Natural killer cell (primary cell): ENCODE measurements at regions not wholly inside any gene's neighbourhood (a gene's known extent, or its start where the extent isn't known, plus 50 kb on each side); places are given as distances from the start of the nearest gene placed in this dataset.

ENCODE experiments used
- ATAC-seq, 3 donors: fragments of 150-1000 bp in 2 of 3; fragments of 200-7000 bp in 1 of 3; cut with Tn5 transposase; 1 replicate in 1 of 3; 2 replicates in 2 of 3; pipeline ENCODE4 v1.10.0; 2021; ENCODE audit warnings: mild to moderate bottlenecking in 2 of 3, moderate library complexity in 2 of 3
- DNase-seq, 2 donors: peaks; one replicate each; pipeline versions ENCODE4 v3.0.0 to v3.0.0-alpha.2; 2013 to 2021; ENCODE audit warnings: mixed read lengths in 1 of 2
- H3K27ac ChIP-seq: one replicate; pipeline ENCODE4 v1.5.1; 2013; ENCODE audit warnings: mild to moderate bottlenecking, low read length
- H3K27me3 ChIP-seq: one replicate; pipeline ENCODE4 v1.6.1; 2013; ENCODE audit warnings: low read length; ENCODE audit not compliant: control insufficient read depth, insufficient read depth
- H3K36me3 ChIP-seq: one replicate; pipeline ENCODE4 v1.6.1; 2013; ENCODE audit warnings: low read length; ENCODE audit not compliant: control insufficient read depth, insufficient read depth
- H3K4me1 ChIP-seq: one replicate; pipeline ENCODE4 v1.6.1; 2013; ENCODE audit warnings: low read length; ENCODE audit not compliant: control insufficient read depth, insufficient read depth
- H3K4me3 ChIP-seq: one replicate; pipeline ENCODE4 v1.5.1; 2013; ENCODE audit warnings: low read length
- H3K9me3 ChIP-seq: one replicate; pipeline ENCODE4 v1.6.1; 2013; ENCODE audit warnings: low read length; ENCODE audit not compliant: control insufficient read depth, insufficient read depth
- H3K27ac Mint-ChIP-seq, 2 donors: one replicate each; pipeline ENCODE4 v1.8.0; 2022; ENCODE audit warnings: mild to moderate bottlenecking in 2 of 2, mixed read lengths in 2 of 2, moderate library complexity in 1 of 2
- H3K27me3 Mint-ChIP-seq, 2 donors: one replicate each; pipeline ENCODE4 v1.8.0; 2022; ENCODE audit warnings: low read depth in 2 of 2, mixed read lengths in 2 of 2
- H3K36me3 Mint-ChIP-seq: one replicate; pipeline ENCODE4 v1.8.0; 2022; ENCODE audit warnings: mixed read lengths
- H3K4me1 Mint-ChIP-seq, 2 donors: one replicate each; pipeline ENCODE4 v1.8.0; 2022; ENCODE audit warnings: mixed read lengths in 2 of 2
- H3K4me3 Mint-ChIP-seq: one replicate; pipeline ENCODE4 v1.8.0; 2022; ENCODE audit warnings: mild to moderate bottlenecking, moderate library complexity, mixed read lengths
- H3K9me3 Mint-ChIP-seq, 2 donors: one replicate each; pipeline ENCODE4 v1.8.0; 2022; ENCODE audit warnings: mixed read lengths in 2 of 2
- WGBS: methylation state at CpG from one replicate; pipeline ENCODE4 v1.1.7; 2013; ENCODE audit warnings: missing lambda C conversion rate; ENCODE audit not compliant: insufficient coverage; 5-methylcytosine and 5-hydroxymethylcytosine counted together
- intact Hi-C: fragments of 100-400 bp; cut with micrococcal nuclease; formaldehyde crosslinking; loops from one replicate; pipeline ENCODE4 v1.14.2; 2022
- TF ChIP-seq, protein P1 (sequence below): fragments of 200-600 bp; IDR thresholded peaks from one replicate; pipeline ENCODE4 v1.8.0; 2022; ENCODE audit warnings: antibody characterized with exemption

DNA sequence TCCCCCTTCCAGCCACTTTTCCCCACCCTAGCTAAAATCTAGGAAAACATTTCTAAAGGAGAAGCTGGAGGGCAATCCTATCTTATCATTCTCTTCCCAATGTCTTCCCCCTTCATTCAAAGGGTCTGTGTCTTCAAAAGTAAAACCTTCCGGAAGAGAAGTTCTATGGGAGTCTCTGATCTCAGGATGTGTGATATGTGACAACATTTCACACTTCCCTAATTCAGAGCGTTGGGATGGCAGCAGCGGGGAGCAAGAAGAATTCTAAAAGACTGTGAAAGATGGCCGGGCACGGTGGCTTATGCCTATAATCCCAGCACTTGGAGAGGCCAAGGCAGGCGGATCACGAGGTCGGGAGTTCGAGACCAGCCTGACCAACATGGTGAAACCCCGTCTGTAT is 65.4 kb upstream of the AKIRIN2 start:
- H3K9me3 Mint-ChIP-seq = no peaks in the 10 kb centered on the region
- WGBS = 95% methylated on average over 9 of the region's 10 CpGs
- H3K27ac Mint-ChIP-seq = no peak overlapping the region
- H3K4me3 ChIP-seq = no peak overlapping the region
- H3K9me3 ChIP-seq = no peaks in the 10 kb centered on the region
- no peaks in the 10 kb centered on the region for H3K36me3 ChIP-seq
- intact Hi-C loops = no loop called here
- no peaks in the 10 kb centered on the region for H3K27me3 Mint-ChIP-seq
- TF ChIP-seq, protein P1, sequence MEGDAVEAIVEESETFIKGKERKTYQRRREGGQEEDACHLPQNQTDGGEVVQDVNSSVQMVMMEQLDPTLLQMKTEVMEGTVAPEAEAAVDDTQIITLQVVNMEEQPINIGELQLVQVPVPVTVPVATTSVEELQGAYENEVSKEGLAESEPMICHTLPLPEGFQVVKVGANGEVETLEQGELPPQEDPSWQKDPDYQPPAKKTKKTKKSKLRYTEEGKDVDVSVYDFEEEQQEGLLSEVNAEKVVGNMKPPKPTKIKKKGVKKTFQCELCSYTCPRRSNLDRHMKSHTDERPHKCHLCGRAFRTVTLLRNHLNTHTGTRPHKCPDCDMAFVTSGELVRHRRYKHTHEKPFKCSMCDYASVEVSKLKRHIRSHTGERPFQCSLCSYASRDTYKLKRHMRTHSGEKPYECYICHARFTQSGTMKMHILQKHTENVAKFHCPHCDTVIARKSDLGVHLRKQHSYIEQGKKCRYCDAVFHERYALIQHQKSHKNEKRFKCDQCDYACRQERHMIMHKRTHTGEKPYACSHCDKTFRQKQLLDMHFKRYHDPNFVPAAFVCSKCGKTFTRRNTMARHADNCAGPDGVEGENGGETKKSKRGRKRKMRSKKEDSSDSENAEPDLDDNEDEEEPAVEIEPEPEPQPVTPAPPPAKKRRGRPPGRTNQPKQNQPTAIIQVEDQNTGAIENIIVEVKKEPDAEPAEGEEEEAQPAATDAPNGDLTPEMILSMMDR = no peak
- no peaks in the 10 kb centered on the region for H3K4me1 ChIP-seq
- DNase-seq = no peak
- H3K27ac ChIP-seq = no peak overlapping the region
- no peak for ATAC-seq
- H3K36me3 Mint-ChIP-seq = no peaks in the 10 kb centered on the region
- no peaks in the 10 kb centered on the region for H3K4me1 Mint-ChIP-seq
- H3K27me3 ChIP-seq = no peaks in the 10 kb centered on the region
- H3K4me3 Mint-ChIP-seq = no peak overlapping the region

DNA sequence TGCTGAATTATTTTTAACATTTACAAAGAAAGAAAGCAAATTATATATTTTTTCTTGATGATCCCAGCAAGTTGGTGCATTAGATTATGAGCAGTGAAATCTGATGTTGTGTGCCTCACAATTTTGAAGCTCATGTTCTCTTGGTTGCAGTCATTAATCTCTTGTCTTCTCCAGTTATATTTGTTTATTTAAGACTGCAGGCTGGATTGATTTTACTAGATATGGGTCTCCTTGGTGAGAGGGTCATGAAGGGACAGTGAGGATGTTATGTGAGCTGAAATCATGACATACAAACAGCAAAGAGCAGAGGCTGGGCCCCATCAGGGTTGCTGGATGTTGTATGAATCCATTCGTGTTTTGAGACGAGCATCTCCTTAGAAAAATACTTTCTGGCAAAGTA is 64.2 kb upstream of the AKIRIN2 start:
- no peak for ATAC-seq
- Mint-ChIP-seq H3K36me3 (no peaks in the 10 kb centered on the region), H3K9me3 (no peaks in the 10 kb centered on the region), H3K27me3 (no peaks in the 10 kb centered on the region), H3K27ac (no peak overlapping the region), H3K4me3 (no peak overlapping the region), H3K4me1 (no peaks in the 10 kb centered on the region)
- TF ChIP-seq, protein P1 = no peak
- intact Hi-C loops = no loop called here
- Histone ChIP-seq H3K4me3 (no peak overlapping the region), H3K4me1 (no peaks in the 10 kb centered on the region), H3K9me3 (no peaks in the 10 kb centered on the region), H3K27me3 (no peaks in the 10 kb centered on the region), H3K27ac (no peak overlapping the region), H3K36me3 (no peaks in the 10 kb centered on the region)
- WGBS = 100% methylated on average over 1 of the region's 2 CpGs
- no peak for DNase-seq

DNA sequence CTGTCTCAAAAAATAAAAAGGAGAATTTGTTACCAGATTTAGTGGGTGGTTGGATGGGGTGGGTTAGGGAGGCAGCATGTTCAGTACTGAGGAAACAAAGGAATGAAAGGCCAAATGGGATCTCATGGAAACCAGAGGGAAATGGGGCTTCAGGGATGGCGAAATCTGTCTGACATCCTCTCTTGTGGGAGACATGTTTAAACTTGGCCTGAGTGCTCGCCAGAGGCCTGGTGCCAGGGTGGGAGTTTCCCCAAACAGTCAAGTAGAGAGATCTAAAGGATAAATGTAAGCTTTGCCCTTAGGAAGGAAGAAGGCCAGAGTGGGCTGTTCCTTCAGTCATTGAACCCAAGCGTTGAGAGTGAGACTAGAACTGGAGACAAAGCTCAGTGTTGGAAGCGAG is 61.9 kb upstream of the AKIRIN2 start:
- Mint-ChIP-seq H3K36me3 (no peaks in the 10 kb centered on the region), H3K9me3 (no peaks in the 10 kb centered on the region), H3K27ac (no peak overlapping the region), H3K4me1 (no peaks in the 10 kb centered on the region), H3K4me3 (no peak overlapping the region), H3K27me3 (no peaks in the 10 kb centered on the region)
- H3K27ac ChIP-seq = no peak overlapping the region
- no peak for DNase-seq
- 94% methylated on average over 4 of the region's 4 CpGs for WGBS
- no peak overlapping the region for H3K4me3 ChIP-seq
- H3K4me1 ChIP-seq = no peaks in the 10 kb centered on the region
- no peaks in the 10 kb centered on the region for H3K9me3 ChIP-seq
- H3K27me3 ChIP-seq = no peaks in the 10 kb centered on the region
- H3K36me3 ChIP-seq = no peaks in the 10 kb centered on the region
- no peak for ATAC-seq
- TF ChIP-seq, protein P1 = no peak
- intact Hi-C loops = no loop called here

DNA sequence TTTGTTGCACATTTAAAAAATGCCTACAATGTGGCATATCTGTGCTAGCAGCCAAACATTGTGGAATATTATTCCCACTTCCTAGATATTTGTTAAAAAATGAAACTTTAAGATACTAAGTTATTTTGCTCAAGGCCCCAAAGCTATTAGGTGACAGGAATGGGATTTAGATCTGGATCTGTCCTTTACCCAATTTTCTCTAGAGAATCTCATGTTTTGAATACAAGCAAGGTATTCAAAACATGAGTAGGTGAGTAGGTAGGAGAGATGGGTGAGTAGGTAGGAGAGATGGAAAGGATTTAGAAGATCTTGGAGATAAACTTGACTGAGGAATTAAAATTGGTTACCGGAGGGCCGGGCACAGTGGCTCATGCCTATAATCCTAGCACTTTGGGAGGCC is 61.2 kb upstream of the AKIRIN2 start:
- Histone ChIP-seq H3K4me3 (no peak overlapping the region), H3K27me3 (no peaks in the 10 kb centered on the region), H3K36me3 (no peaks in the 10 kb centered on the region), H3K9me3 (no peaks in the 10 kb centered on the region), H3K27ac (no peak overlapping the region), H3K4me1 (no peaks in the 10 kb centered on the region)
- 97% methylated on average over 2 of the region's 2 CpGs for WGBS
- no peaks in the 10 kb centered on the region for H3K27me3 Mint-ChIP-seq
- no peaks in the 10 kb centered on the region for H3K4me1 Mint-ChIP-seq
- TF ChIP-seq, protein P1 = no peak
- H3K27ac Mint-ChIP-seq = no peak overlapping the region
- intact Hi-C loops = no loop called here
- H3K36me3 Mint-ChIP-seq = no peaks in the 10 kb centered on the region
- no peaks in the 10 kb centered on the region for H3K9me3 Mint-ChIP-seq
- no peak for ATAC-seq
- H3K4me3 Mint-ChIP-seq = no peak overlapping the region
- DNase-seq = no peak
